Natural killer cell (primary cell): ENCODE measurements at regions not wholly inside any gene's neighbourhood (a gene's known extent, or its start where the extent isn't known, plus 50 kb on each side); places are given as distances from the start of the nearest gene placed in this dataset.

Source experiments
- ATAC-seq, 3 donors: fragments of 150-1000 bp in 2 of 3; fragments of 200-7000 bp in 1 of 3; cut with Tn5 transposase; 1 replicate in 1 of 3; 2 replicates in 2 of 3; pipeline ENCODE4 v1.10.0; 2021; ENCODE audit warnings: mild to moderate bottlenecking in 2 of 3, moderate library complexity in 2 of 3
- DNase-seq, 2 donors: peaks; one replicate each; pipeline versions ENCODE4 v3.0.0 to v3.0.0-alpha.2; 2013 to 2021; ENCODE audit warnings: mixed read lengths in 1 of 2
- H3K27ac ChIP-seq: one replicate; pipeline ENCODE4 v1.5.1; 2013; ENCODE audit warnings: mild to moderate bottlenecking, low read length
- H3K27me3 ChIP-seq: one replicate; pipeline ENCODE4 v1.6.1; 2013; ENCODE audit warnings: low read length; ENCODE audit not compliant: control insufficient read depth, insufficient read depth
- H3K36me3 ChIP-seq: one replicate; pipeline ENCODE4 v1.6.1; 2013; ENCODE audit warnings: low read length; ENCODE audit not compliant: control insufficient read depth, insufficient read depth
- H3K4me1 ChIP-seq: one replicate; pipeline ENCODE4 v1.6.1; 2013; ENCODE audit warnings: low read length; ENCODE audit not compliant: control insufficient read depth, insufficient read depth
- H3K4me3 ChIP-seq: one replicate; pipeline ENCODE4 v1.5.1; 2013; ENCODE audit warnings: low read length
- H3K9me3 ChIP-seq: one replicate; pipeline ENCODE4 v1.6.1; 2013; ENCODE audit warnings: low read length; ENCODE audit not compliant: control insufficient read depth, insufficient read depth
- H3K27ac Mint-ChIP-seq, 2 donors: one replicate each; pipeline ENCODE4 v1.8.0; 2022; ENCODE audit warnings: mild to moderate bottlenecking in 2 of 2, mixed read lengths in 2 of 2, moderate library complexity in 1 of 2
- H3K27me3 Mint-ChIP-seq, 2 donors: one replicate each; pipeline ENCODE4 v1.8.0; 2022; ENCODE audit warnings: low read depth in 2 of 2, mixed read lengths in 2 of 2
- H3K36me3 Mint-ChIP-seq: one replicate; pipeline ENCODE4 v1.8.0; 2022; ENCODE audit warnings: mixed read lengths
- H3K4me1 Mint-ChIP-seq, 2 donors: one replicate each; pipeline ENCODE4 v1.8.0; 2022; ENCODE audit warnings: mixed read lengths in 2 of 2
- H3K4me3 Mint-ChIP-seq: one replicate; pipeline ENCODE4 v1.8.0; 2022; ENCODE audit warnings: mild to moderate bottlenecking, moderate library complexity, mixed read lengths
- H3K9me3 Mint-ChIP-seq, 2 donors: one replicate each; pipeline ENCODE4 v1.8.0; 2022; ENCODE audit warnings: mixed read lengths in 2 of 2
- CTCF ChIP-seq: fragments of 200-600 bp; IDR thresholded peaks from one replicate; pipeline ENCODE4 v1.8.0; 2022; ENCODE audit warnings: antibody characterized with exemption
- WGBS: methylation state at CpG from one replicate; pipeline ENCODE4 v1.1.7; 2013; ENCODE audit warnings: missing lambda C conversion rate; ENCODE audit not compliant: insufficient coverage; 5-methylcytosine and 5-hydroxymethylcytosine counted together
- intact Hi-C: fragments of 100-400 bp; cut with micrococcal nuclease; formaldehyde crosslinking; loops from one replicate; pipeline ENCODE4 v1.14.2; 2022

GRCh38 chr13:76725211-76725610, 161.0 kb downstream of the KCTD12 start:
- peaks cover 8% of the 10 kb centered on the region for H3K4me1 ChIP-seq
- Mint-ChIP-seq H3K9me3 (no peaks in the 10 kb centered on the region), H3K4me1 (no peaks in the 10 kb centered on the region), H3K27ac (no peak overlapping the region), H3K27me3 (no peaks in the 10 kb centered on the region), H3K36me3 (no peaks in the 10 kb centered on the region), H3K4me3 (no peak overlapping the region)
- no peak for TF ChIP-seq CTCF
- no peak overlapping the region for H3K27ac ChIP-seq
- H3K27me3 ChIP-seq, result no peaks in the 10 kb centered on the region
- DNase-seq (no peak), ATAC-seq (no peak)
- no peak overlapping the region for H3K4me3 ChIP-seq
- no peaks in the 10 kb centered on the region for H3K36me3 ChIP-seq
- H3K9me3 ChIP-seq, result no peaks in the 10 kb centered on the region
- intact Hi-C loops, result no loop called here
- 50% methylated on average over 1 of the region's 1 CpG for WGBS

- H3K9me3 ChIP-seq, result no peaks in the 10 kb centered on the region
- Mint-ChIP-seq H3K4me1 (no peaks in the 10 kb centered on the region), H3K27ac (no peak overlapping the region), H3K27me3 (no peaks in the 10 kb centered on the region), H3K36me3 (no peaks in the 10 kb centered on the region), H3K4me3 (no peak overlapping the region), H3K9me3 (no peaks in the 10 kb centered on the region)
- no peak overlapping the region for H3K27ac ChIP-seq
- H3K27me3 ChIP-seq, result no peaks in the 10 kb centered on the region
- no peak overlapping the region for H3K4me3 ChIP-seq
- H3K36me3 ChIP-seq, result no peaks in the 10 kb centered on the region
- ATAC-seq, result no peak
- WGBS, result 56% methylated on average over 2 of the region's 2 CpGs
- H3K4me1 ChIP-seq, result peaks cover 8% of the 10 kb centered on the region
- DNase-seq, result no peak
- intact Hi-C loops, result no loop called here
- TF ChIP-seq CTCF, result no peak
Observed at GRCh38 chr13:76724421-76724820, 161.8 kb downstream of the KCTD12 start.

- Mint-ChIP-seq H3K4me1 (no peaks in the 10 kb centered on the region), H3K9me3 (no peaks in the 10 kb centered on the region), H3K4me3 (no peak overlapping the region), H3K27me3 (no peaks in the 10 kb centered on the region), H3K36me3 (no peaks in the 10 kb centered on the region), H3K27ac (no peak overlapping the region)
- WGBS, result 21% methylated on average over 5 of the region's 5 CpGs
- Histone ChIP-seq H3K36me3 (no peaks in the 10 kb centered on the region), H3K4me3 (no peak overlapping the region), H3K27me3 (no peaks in the 10 kb centered on the region), H3K9me3 (no peaks in the 10 kb centered on the region), H3K27ac (peak overlapping the region; percentile 17), H3K4me1 (peaks cover 8% of the 10 kb centered on the region)
- peak; percentile 60 to 75 (median 65) for ATAC-seq
- peak in 1 of 2 donors; percentile 40 for DNase-seq
- intact Hi-C loops, result no loop called here
- TF ChIP-seq CTCF, result no peak
Observed at GRCh38 chr13:76723551-76724232, 162.5 kb downstream of the KCTD12 start.

- Mint-ChIP-seq H3K27me3 (no peaks in the 10 kb centered on the region), H3K4me1 (no peaks in the 10 kb centered on the region), H3K9me3 (no peaks in the 10 kb centered on the region), H3K36me3 (no peaks in the 10 kb centered on the region), H3K27ac (no peak overlapping the region), H3K4me3 (no peak overlapping the region)
- TF ChIP-seq CTCF, result no peak
- Histone ChIP-seq H3K27me3 (no peaks in the 10 kb centered on the region), H3K4me1 (peaks cover 8% of the 10 kb centered on the region), H3K4me3 (no peak overlapping the region), H3K27ac (no peak overlapping the region), H3K9me3 (no peaks in the 10 kb centered on the region), H3K36me3 (no peaks in the 10 kb centered on the region)
- no CpG with 5 or more reads among the region's 1 CpG for whole genome bisulfite sequencing
- no peak for DNase-seq
- no peak for ATAC-seq
- intact Hi-C loops, result no loop called here
Observed at GRCh38 chr13:76722782-76723181, 163.4 kb downstream of the KCTD12 start.
